HUES48 (cell line): ENCODE measurements at regions not wholly inside any gene's neighbourhood (a gene's known extent, or its start where the extent isn't known, plus 50 kb on each side); places are given as distances from the start of the nearest gene placed in this dataset.
A peak's percentile ranks its signal among the peaks of the same experiment; 100 is the strongest.

Source experiments
- H3K27ac ChIP-seq: one replicate; pipeline ENCODE4 v1.7.0; 2013; ENCODE audit warnings: low read depth, low read length, inconsistent platforms
- H3K27me3 ChIP-seq: 2 replicates; pipeline ENCODE4 v1.6.1; 2013; ENCODE audit warnings: mild to moderate bottlenecking, low read length; ENCODE audit not compliant: control insufficient read depth, insufficient read depth
- H3K36me3 ChIP-seq: 2 replicates; pipeline ENCODE4 v1.6.1; 2013; ENCODE audit warnings: low read length; ENCODE audit not compliant: control insufficient read depth, insufficient read depth
- H3K4me1 ChIP-seq: 2 replicates; pipeline ENCODE4 v1.6.1; 2013; ENCODE audit warnings: mild to moderate bottlenecking, low read length; ENCODE audit not compliant: control insufficient read depth, insufficient read depth
- H3K4me3 ChIP-seq: 2 replicates; pipeline ENCODE4 v1.5.1; 2013; ENCODE audit warnings: mild to moderate bottlenecking, low read depth, low read length
- H3K9ac ChIP-seq: 2 replicates; pipeline ENCODE4 v1.6.1; 2013; ENCODE audit warnings: mild to moderate bottlenecking, low read depth, low read length, moderate library complexity
- H3K9me3 ChIP-seq: 2 replicates; pipeline ENCODE4 v1.6.1; 2013; ENCODE audit warnings: low read length; ENCODE audit not compliant: control insufficient read depth, insufficient read depth

DNA sequence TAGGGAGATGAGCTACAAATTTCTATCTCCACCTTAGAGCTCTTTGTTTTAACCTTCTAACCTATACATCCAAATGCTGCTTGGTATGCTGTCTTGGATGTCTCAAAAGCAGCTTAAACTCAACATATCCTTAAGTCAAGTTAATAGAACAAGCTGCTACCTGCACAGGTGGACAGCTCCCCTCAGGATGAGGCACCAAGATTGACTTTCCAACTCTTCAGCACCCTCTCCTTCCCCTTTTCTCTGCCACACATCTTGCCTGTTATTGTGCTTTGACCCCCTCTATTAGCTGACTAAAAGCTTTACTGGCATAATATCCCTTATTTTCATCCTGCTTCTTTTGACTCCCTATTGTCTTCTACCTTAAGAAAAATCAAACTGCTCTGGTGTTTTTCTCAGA is 448.1 kb upstream of the MEX3C start:
- H3K9me3 ChIP-seq, result no peaks in the 10 kb centered on the region
- H3K27me3 ChIP-seq, result no peaks in the 10 kb centered on the region
- H3K4me3 ChIP-seq, result no peak overlapping the region
- no peak overlapping the region for H3K27ac ChIP-seq
- no peaks in the 10 kb centered on the region for H3K36me3 ChIP-seq
- no peaks in the 10 kb centered on the region for H3K4me1 ChIP-seq
- no peak overlapping the region for H3K9ac ChIP-seq

DNA sequence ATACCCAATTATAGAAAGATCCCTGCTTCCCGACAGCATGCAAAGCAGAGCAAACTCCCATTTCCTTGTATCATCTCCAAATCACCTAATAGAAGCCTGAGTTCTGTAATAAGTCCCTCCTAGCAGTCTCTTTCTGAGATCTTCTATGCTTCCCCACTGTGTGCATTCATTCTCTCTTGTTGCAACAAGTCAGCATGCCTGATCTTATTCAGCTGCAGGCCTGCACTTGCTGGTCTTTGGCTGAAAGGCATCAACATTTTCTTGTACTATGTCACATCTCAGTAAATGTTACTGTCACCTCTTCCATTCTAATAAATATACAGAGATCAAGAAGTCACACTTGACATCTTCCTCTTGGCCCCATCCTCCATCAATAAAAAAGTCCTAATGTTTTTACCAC is 449.9 kb upstream of the MEX3C start:
- H3K27me3 ChIP-seq, result no peaks in the 10 kb centered on the region
- H3K9me3 ChIP-seq, result no peaks in the 10 kb centered on the region
- H3K27ac ChIP-seq, result no peak overlapping the region
- no peaks in the 10 kb centered on the region for H3K4me1 ChIP-seq
- no peak overlapping the region for H3K9ac ChIP-seq
- no peaks in the 10 kb centered on the region for H3K36me3 ChIP-seq
- no peak overlapping the region for H3K4me3 ChIP-seq

GRCh38 chr18:51647942-51648341 is 450.5 kb upstream of the MEX3C start:
- H3K4me1 ChIP-seq, result no peaks in the 10 kb centered on the region

GRCh38 chr18:51649796-51650195 is 452.3 kb upstream of the MEX3C start:
- Histone ChIP-seq H3K4me3 (no peak overlapping the region), H3K36me3 (no peaks in the 10 kb centered on the region), H3K27me3 (no peaks in the 10 kb centered on the region), H3K27ac (no peak overlapping the region), H3K9me3 (no peaks in the 10 kb centered on the region), H3K4me1 (peaks cover 7% of the 10 kb centered on the region; the same call in 1 of the 2 replicates), H3K9ac (no peak overlapping the region)

More at GRCh38 chr18:51647942-51648341, 450.5 kb upstream of the MEX3C start:
- H3K9me3 ChIP-seq, result no peaks in the 10 kb centered on the region
- H3K36me3 ChIP-seq, result no peaks in the 10 kb centered on the region
- H3K27me3 ChIP-seq, result no peaks in the 10 kb centered on the region
- no peak overlapping the region for H3K4me3 ChIP-seq
- H3K27ac ChIP-seq, result no peak overlapping the region
- no peak overlapping the region for H3K9ac ChIP-seq

GRCh38 chr18:51651761-51652160 is 454.3 kb upstream of the MEX3C start:
- Histone ChIP-seq H3K9me3 (no peaks in the 10 kb centered on the region), H3K27me3 (no peaks in the 10 kb centered on the region), H3K9ac (no peak overlapping the region), H3K27ac (no peak overlapping the region), H3K4me1 (peaks cover 24% of the 10 kb centered on the region), H3K4me3 (no peak overlapping the region), H3K36me3 (no peaks in the 10 kb centered on the region)

- peaks cover 27% of the 10 kb centered on the region for H3K4me1 ChIP-seq
- H3K9me3 ChIP-seq, result no peaks in the 10 kb centered on the region
- no peaks in the 10 kb centered on the region for H3K27me3 ChIP-seq
- H3K9ac ChIP-seq, result no peak overlapping the region
- peak overlapping the region; percentile 92 for H3K27ac ChIP-seq
- no peak overlapping the region for H3K4me3 ChIP-seq
- no peaks in the 10 kb centered on the region for H3K36me3 ChIP-seq
Measured at GRCh38 chr18:51653507-51654213, 456.2 kb upstream of the MEX3C start.

- Histone ChIP-seq H3K9ac (no peak overlapping the region), H3K4me1 (peaks cover 30% of the 10 kb centered on the region), H3K27me3 (no peaks in the 10 kb centered on the region), H3K36me3 (no peaks in the 10 kb centered on the region), H3K27ac (peak overlapping the region; percentile 92), H3K4me3 (0 out of 2 replicates have a peak overlapping the region, but pooled peaks have one; percentile 24), H3K9me3 (no peaks in the 10 kb centered on the region)
Measured at GRCh38 chr18:51654488-51655326, 457.2 kb upstream of the MEX3C start.

DNA sequence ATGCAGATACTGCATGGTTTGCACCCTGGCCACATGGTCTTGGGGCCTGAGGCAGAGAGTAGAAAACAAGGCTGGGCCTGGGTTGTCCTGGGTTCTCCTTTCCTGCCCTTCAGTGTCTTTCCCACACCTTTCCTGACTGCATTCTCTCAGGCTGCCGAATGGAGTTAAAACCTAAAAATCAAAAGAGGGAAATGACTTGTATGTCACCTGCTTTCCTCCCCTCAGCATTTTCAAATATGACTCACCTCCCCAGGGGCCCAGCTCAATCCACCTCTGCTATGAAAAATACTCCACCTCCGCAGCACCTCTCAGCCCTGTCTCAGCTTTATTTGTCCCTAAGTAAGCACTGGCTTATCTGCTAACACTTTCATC is 457.8 kb upstream of the MEX3C start:
- Histone ChIP-seq H3K36me3 (no peaks in the 10 kb centered on the region), H3K4me1 (peaks cover 30% of the 10 kb centered on the region), H3K9me3 (no peaks in the 10 kb centered on the region), H3K27me3 (no peaks in the 10 kb centered on the region), H3K27ac (peak overlapping the region; percentile 92), H3K9ac (no peak overlapping the region), H3K4me3 (0 out of 2 replicates have a peak overlapping the region, but pooled peaks have one; percentile 24)

- Histone ChIP-seq H3K27me3 (no peaks in the 10 kb centered on the region), H3K9me3 (no peaks in the 10 kb centered on the region), H3K9ac (no peak overlapping the region), H3K4me3 (no peak overlapping the region), H3K36me3 (no peaks in the 10 kb centered on the region), H3K27ac (peak overlapping the region; percentile 26), H3K4me1 (peaks cover 30% of the 10 kb centered on the region)
Measured at GRCh38 chr18:51656249-51656648, 458.8 kb upstream of the MEX3C start.

DNA sequence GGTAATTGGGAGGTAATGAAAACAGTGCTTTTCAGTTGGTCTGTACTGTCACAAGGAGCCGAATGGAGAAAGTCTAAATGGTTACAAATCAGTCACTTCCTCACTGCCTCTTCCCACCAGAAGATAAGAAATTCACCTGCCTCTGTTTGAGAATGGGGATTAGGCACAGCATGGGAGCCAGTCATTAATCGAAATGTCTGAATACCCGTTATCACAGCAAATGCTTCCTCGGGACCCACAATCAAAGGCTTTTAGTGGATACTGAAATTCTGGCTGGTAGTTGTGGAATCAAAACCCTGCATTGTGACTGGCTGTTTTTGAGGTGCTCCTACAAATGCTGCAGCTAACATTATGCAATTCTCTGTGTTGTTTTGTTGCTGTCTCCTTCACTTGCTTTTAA is 461.0 kb upstream of the MEX3C start:
- no peaks in the 10 kb centered on the region for H3K9me3 ChIP-seq

DNA sequence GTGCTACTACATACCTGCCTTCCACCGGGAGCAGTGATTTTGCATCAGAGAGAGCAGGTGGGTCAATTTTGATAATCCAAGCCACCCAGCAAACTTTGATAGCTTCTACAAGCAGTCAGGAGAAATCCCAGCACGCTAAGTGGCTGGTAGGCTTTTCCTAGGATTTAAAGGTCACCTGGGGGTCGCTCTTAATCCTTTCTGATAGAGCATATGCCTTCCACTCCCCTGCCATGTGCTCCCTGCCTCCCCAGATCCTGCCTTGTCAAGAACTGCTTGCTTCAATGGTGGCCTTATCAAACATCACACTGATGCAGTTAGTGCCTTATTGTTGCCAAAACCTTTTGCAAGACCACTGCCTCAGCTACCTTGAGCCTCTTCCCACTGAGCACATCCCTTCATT is 462.3 kb upstream of the MEX3C start:
- H3K9me3 ChIP-seq, result no peaks in the 10 kb centered on the region
- peaks cover 24% of the 10 kb centered on the region for H3K4me1 ChIP-seq
- H3K9ac ChIP-seq, result no peak overlapping the region
- no peaks in the 10 kb centered on the region for H3K27me3 ChIP-seq
- H3K27ac ChIP-seq, result no peak overlapping the region
- H3K4me3 ChIP-seq, result no peak overlapping the region
- H3K36me3 ChIP-seq, result no peaks in the 10 kb centered on the region

More for the DNA sequence above, 461.0 kb upstream of the MEX3C start:
- Histone ChIP-seq H3K36me3 (no peaks in the 10 kb centered on the region), H3K4me3 (no peak overlapping the region), H3K27me3 (no peaks in the 10 kb centered on the region), H3K4me1 (peaks cover 30% of the 10 kb centered on the region), H3K9ac (no peak overlapping the region), H3K27ac (peak overlapping the region; percentile 40)
